HG03575 (cell line): ENCODE measurements at regions not wholly inside any gene's neighbourhood (a gene's known extent, or its start where the extent isn't known, plus 50 kb on each side); places are given as distances from the start of the nearest gene placed in this dataset.

ENCODE experiments used
- ATAC-seq: cut with Tn5 transposase; IDR thresholded peaks from one replicate; pipeline ENCODE4 v1.9.1; 2021; ENCODE audit not compliant: unreplicated experiment, insufficient number of reproducible peaks, low FRiP score; ENCODE audit errors: extremely low read depth

GRCh38 chr6:87916446-87916845 lies 131.2 kb upstream of the SPACA1 start:
- no peak for ATAC-seq

GRCh38 chr6:87914637-87915395 lies 132.8 kb upstream of the SPACA1 start:
- no peak for ATAC-seq

GRCh38 chr6:87913974-87914373 lies 133.7 kb upstream of the SPACA1 start:
- ATAC-seq = no peak

- no peak for ATAC-seq
These were observed 135.5 kb upstream of the SPACA1 start for GRCh38 chr6:87912102-87912501.

GRCh38 chr6:87909849-87910248 lies 137.8 kb upstream of the SPACA1 start:
- ATAC-seq = no peak

GRCh38 chr6:87908978-87909811 lies 138.4 kb upstream of the SPACA1 start:
- ATAC-seq = no peak

GRCh38 chr6:87907521-87907920 lies 140.1 kb upstream of the SPACA1 start:
- ATAC-seq = no peak

GRCh38 chr6:87905101-87905641 lies 142.5 kb upstream of the SPACA1 start:
- ATAC-seq = peak; percentile 79

GRCh38 chr6:87904011-87904410 lies 143.6 kb upstream of the SPACA1 start:
- ATAC-seq = no peak

- no peak for ATAC-seq
These were observed 144.3 kb upstream of the SPACA1 start for GRCh38 chr6:87903323-87903722.

GRCh38 chr6:87902383-87902782 lies 145.3 kb upstream of the SPACA1 start:
- ATAC-seq = no peak

- ATAC-seq = no peak
These were observed 146.0 kb upstream of the SPACA1 start for GRCh38 chr6:87901613-87902012.

- ATAC-seq = no peak
These were observed 147.4 kb upstream of the SPACA1 start for GRCh38 chr6:87900160-87900698.

- ATAC-seq = no peak
These were observed 148.0 kb upstream of the SPACA1 start for GRCh38 chr6:87899499-87900147.

- ATAC-seq = no peak
These were observed 150.0 kb upstream of the SPACA1 start for GRCh38 chr6:87897663-87898062.

GRCh38 chr6:87897013-87897412 lies 150.6 kb upstream of the SPACA1 start:
- ATAC-seq = no peak

- ATAC-seq = no peak
These were observed 160.4 kb upstream of the SPACA1 start for GRCh38 chr6:87887266-87887665.

- no peak for ATAC-seq
These were observed 163.4 kb upstream of the SPACA1 start for GRCh38 chr6:87884203-87884602.

- no peak for ATAC-seq
These were observed 166.2 kb upstream of the SPACA1 start for GRCh38 chr6:87881342-87881895.
